HCT116 (cell line): ENCODE measurements at regions not wholly inside any gene's neighbourhood (a gene's known extent, or its start where the extent isn't known, plus 50 kb on each side); places are given as distances from the start of the nearest gene placed in this dataset.

Experiments used
- CBX3 ChIP-seq: IDR thresholded peaks from 2 replicates; pipeline ENCODE4 v1.6.1; 2012; ENCODE audit warnings: low read depth
- CEBPB ChIP-seq: IDR thresholded peaks from 2 replicates; pipeline ENCODE4 v1.6.1; 2012; ENCODE audit warnings: low read depth
- CTCF ChIP-seq, 3 experiments: fragments of 200-600 bp in 1 of 3; sonication (generic) in 1 of 3; IDR thresholded peaks in 2 of 3; conservative IDR thresholded peaks in 1 of 3; 2 replicates each; pipeline ENCODE4 v1.5.1; 2012 to 2017; ENCODE audit warnings: low read depth in 2 of 3, low read length in 2 of 3, antibody characterized with exemption in 1 of 3, borderline replicate concordance in 1 of 3, control low read depth in 1 of 3, mild to moderate bottlenecking in 1 of 3, mixed read lengths in 1 of 3, mixed run types in 1 of 3, moderate library complexity in 1 of 3; ENCODE audit not compliant: insufficient read depth in 1 of 3
- EZH2 ChIP-seq: fragments of 200-600 bp; sonication (generic); IDR thresholded peaks from 2 replicates; pipeline ENCODE4 v1.6.1; 2017; ENCODE audit warnings: antibody characterized with exemption, mixed run types
- MAX ChIP-seq: IDR thresholded peaks from 2 replicates; pipeline ENCODE4 v1.6.1; 2012
- POLR2A ChIP-seq: IDR thresholded peaks from 2 replicates; pipeline ENCODE4 v1.7.0; 2011; ENCODE audit warnings: borderline replicate concordance; ENCODE audit not compliant: insufficient read depth, insufficient read length; ENCODE audit errors: extremely low read depth
- POLR2AphosphoS5 ChIP-seq: IDR thresholded peaks from 2 replicates; pipeline ENCODE4 v1.6.1; 2011; ENCODE audit warnings: mild to moderate bottlenecking, low read depth, low read length, moderate library complexity
- RAD21 ChIP-seq: IDR thresholded peaks from 2 replicates; pipeline ENCODE4 v1.6.1; 2012; ENCODE audit warnings: low read depth, mild to moderate bottlenecking
- REST ChIP-seq: IDR thresholded peaks from 2 replicates; pipeline ENCODE4 v1.6.1; 2012; ENCODE audit warnings: low read depth
- SIN3A ChIP-seq: IDR thresholded peaks from 2 replicates; pipeline ENCODE4 v1.6.1; 2012; ENCODE audit warnings: low read depth
- SP1 ChIP-seq: IDR thresholded peaks from 2 replicates; pipeline ENCODE4 v1.6.1; 2012; ENCODE audit warnings: low read depth
- TCF7L2 ChIP-seq: IDR thresholded peaks from 2 replicates; pipeline ENCODE4 v1.7.0; 2011; ENCODE audit warnings: borderline replicate concordance, inconsistent platforms; ENCODE audit not compliant: insufficient read depth, insufficient read length; ENCODE audit errors: extremely low read depth
- ZFX ChIP-seq: fragments of 450-650 bp; IDR thresholded peaks from 2 replicates; pipeline ENCODE4 v1.6.1; 2017
- ZNF274 ChIP-seq: fragments of 200-500 bp; sonication (Bioruptor generic); IDR thresholded peaks from 2 replicates; pipeline ENCODE4 v1.6.1; 2014; ENCODE audit warnings: mild to moderate bottlenecking, low read depth, low read length, inconsistent platforms

GRCh38 chrX:95903975-95904374 is 780.7 kb upstream of the DIAPH2 start:
- TF ChIP-seq MAX (no peak), REST (no peak), CBX3 (no peak), CTCF (IDR thresholded peaks at IDR 0.05 in 2 of 3, conservative IDR thresholded peaks at IDR 0.05 in 1 of 3; ENCODE audit: borderline replicate concordance in 1 of 3, insufficient read depth in 1 of 3, low read depth in 2 of 3, low read length in 2 of 3) (no peak), POLR2A (no peak), ZFX (no peak), RAD21 (no peak), ZNF274 (no peak), POLR2AphosphoS5 (no peak), TCF7L2 (no peak), SP1 (no peak), EZH2 (no peak), SIN3A (no peak), CEBPB (no peak)
